HEK293T (cell line): ENCODE measurements at regions not wholly inside any gene's neighbourhood (a gene's known extent, or its start where the extent isn't known, plus 50 kb on each side); places are given as distances from the start of the nearest gene placed in this dataset.

Experiments
- CTCF ChIA-PET: fragments of 350-600 bp; formaldehyde crosslinking; extraction: SDS; loops from one replicate; lab custom pipeline; 2021; ENCODE audit warnings: antibody characterized with exemption, inconsistent platforms; lab: Yijun Ruan, JAX
- POLR2A ChIA-PET: fragments of 350-600 bp; formaldehyde crosslinking; extraction: SDS; loops from one replicate; lab custom pipeline; 2020; ENCODE audit warnings: antibody characterized with exemption, inconsistent platforms; lab: Yijun Ruan, JAX
- DNase-seq: peaks from one replicate; pipeline ENCODE4 v3.0.0; 2012; ENCODE audit warnings: mixed read lengths; ENCODE audit errors: extremely low spot score
- ARNT ChIP-seq: fragments of 450-650 bp; IDR thresholded peaks from 2 replicates; pipeline ENCODE4 v1.6.1; 2017; ENCODE audit warnings: mild to moderate bottlenecking
- BHLHE40 ChIP-seq: fragments of 450-650 bp; IDR thresholded peaks from 2 replicates; pipeline ENCODE4 v1.6.1; 2016; ENCODE audit warnings: mild to moderate bottlenecking, moderate library complexity, borderline replicate concordance
- CTBP1 ChIP-seq: fragments of 450-650 bp; IDR thresholded peaks from 2 replicates; pipeline ENCODE4 v1.6.1; 2016; ENCODE audit warnings: borderline replicate concordance
- ELF4 ChIP-seq: fragments of 450-650 bp; IDR thresholded peaks from 2 replicates; pipeline ENCODE4 v1.6.1; 2017; ENCODE audit warnings: antibody characterized with exemption
- FOXA1 ChIP-seq: fragments of 450-650 bp; IDR thresholded peaks from 2 replicates; pipeline ENCODE4 v1.6.1; 2016; ENCODE audit warnings: mild to moderate bottlenecking
- FOXK2 ChIP-seq: fragments of 450-650 bp; IDR thresholded peaks from 2 replicates; pipeline ENCODE4 v1.6.1; 2016; ENCODE audit warnings: mild to moderate bottlenecking
- FOXM1 ChIP-seq: fragments of 450-650 bp; IDR thresholded peaks from 2 replicates; pipeline ENCODE4 v1.6.1; 2017; ENCODE audit warnings: mild to moderate bottlenecking, borderline replicate concordance
- HDGF ChIP-seq: fragments of 450-650 bp; IDR thresholded peaks from 2 replicates; pipeline ENCODE4 v1.6.1; 2017; ENCODE audit warnings: antibody characterized with exemption, borderline replicate concordance
- L3MBTL2 ChIP-seq: fragments of 450-650 bp; conservative IDR thresholded peaks from 2 replicates; pipeline ENCODE4 v1.6.1; 2016; ENCODE audit warnings: mild to moderate bottlenecking
- LEF1 ChIP-seq: fragments of 450-650 bp; IDR thresholded peaks from 2 replicates; pipeline ENCODE4 v1.6.1; 2017; ENCODE audit warnings: mild to moderate bottlenecking, borderline replicate concordance
- NFRKB ChIP-seq: fragments of 450-650 bp; IDR thresholded peaks from 2 replicates; pipeline ENCODE4 v1.6.1; 2016; ENCODE audit warnings: mild to moderate bottlenecking, moderate library complexity
- SP1 ChIP-seq: fragments of 450-650 bp; IDR thresholded peaks from 2 replicates; pipeline ENCODE4 v1.6.1; 2017
- SUZ12 ChIP-seq: fragments of 450-650 bp; IDR thresholded peaks from 2 replicates; pipeline ENCODE4 v1.6.1; 2016; ENCODE audit warnings: mild to moderate bottlenecking
- TARDBP ChIP-seq: fragments of 450-650 bp; IDR thresholded peaks from 2 replicates; pipeline ENCODE4 v1.6.1; 2016
- ZNF384 ChIP-seq: fragments of 450-650 bp; IDR thresholded peaks from 2 replicates; pipeline ENCODE4 v1.6.1; 2016
- TF ChIP-seq, protein P1 (sequence below): fragments of 450-650 bp; IDR thresholded peaks from 2 replicates; pipeline ENCODE4 v1.6.1; 2016

DNA sequence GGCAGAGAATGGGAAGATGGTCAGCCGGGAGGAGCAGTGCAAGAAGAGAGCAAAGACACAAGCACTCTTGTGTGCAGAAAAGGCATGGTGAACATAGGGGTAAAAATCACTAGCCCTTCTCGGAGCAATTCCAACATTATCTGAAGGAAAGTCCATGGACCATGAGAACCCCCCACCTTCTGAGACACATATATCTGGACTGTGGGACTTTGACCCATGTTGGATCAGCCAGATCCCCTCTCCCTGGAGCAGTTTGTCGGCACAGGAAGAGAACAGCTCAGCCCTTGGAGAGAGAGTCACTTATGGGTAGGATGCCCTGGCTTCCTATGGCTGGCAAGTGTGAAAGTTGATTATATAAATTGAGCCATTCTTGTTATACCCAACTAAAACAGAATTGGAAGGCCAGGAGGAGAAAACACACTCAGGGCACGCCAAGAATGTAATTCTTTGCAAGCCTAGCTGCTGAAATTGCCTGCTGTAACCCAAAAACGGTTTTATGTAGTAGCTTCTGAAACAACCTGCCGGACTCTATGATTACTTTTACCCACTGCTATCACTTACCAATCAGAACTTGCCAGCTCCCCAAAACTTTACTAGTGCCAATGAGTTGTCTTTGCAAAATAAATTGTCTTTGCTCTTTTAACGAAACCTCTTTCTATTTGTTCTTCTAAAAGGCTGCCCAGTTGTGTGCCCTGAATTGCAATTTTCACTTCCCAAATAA, 62.8 kb upstream of the ZNF599 start:
- TF ChIP-seq, protein P1, sequence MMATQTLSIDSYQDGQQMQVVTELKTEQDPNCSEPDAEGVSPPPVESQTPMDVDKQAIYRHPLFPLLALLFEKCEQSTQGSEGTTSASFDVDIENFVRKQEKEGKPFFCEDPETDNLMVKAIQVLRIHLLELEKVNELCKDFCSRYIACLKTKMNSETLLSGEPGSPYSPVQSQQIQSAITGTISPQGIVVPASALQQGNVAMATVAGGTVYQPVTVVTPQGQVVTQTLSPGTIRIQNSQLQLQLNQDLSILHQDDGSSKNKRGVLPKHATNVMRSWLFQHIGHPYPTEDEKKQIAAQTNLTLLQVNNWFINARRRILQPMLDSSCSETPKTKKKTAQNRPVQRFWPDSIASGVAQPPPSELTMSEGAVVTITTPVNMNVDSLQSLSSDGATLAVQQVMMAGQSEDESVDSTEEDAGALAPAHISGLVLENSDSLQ, result no peak
- POLR2A ChIA-PET, result no interaction called here
- DNase-seq, result no peak
- CTCF ChIA-PET, result no interaction called here

DNA sequence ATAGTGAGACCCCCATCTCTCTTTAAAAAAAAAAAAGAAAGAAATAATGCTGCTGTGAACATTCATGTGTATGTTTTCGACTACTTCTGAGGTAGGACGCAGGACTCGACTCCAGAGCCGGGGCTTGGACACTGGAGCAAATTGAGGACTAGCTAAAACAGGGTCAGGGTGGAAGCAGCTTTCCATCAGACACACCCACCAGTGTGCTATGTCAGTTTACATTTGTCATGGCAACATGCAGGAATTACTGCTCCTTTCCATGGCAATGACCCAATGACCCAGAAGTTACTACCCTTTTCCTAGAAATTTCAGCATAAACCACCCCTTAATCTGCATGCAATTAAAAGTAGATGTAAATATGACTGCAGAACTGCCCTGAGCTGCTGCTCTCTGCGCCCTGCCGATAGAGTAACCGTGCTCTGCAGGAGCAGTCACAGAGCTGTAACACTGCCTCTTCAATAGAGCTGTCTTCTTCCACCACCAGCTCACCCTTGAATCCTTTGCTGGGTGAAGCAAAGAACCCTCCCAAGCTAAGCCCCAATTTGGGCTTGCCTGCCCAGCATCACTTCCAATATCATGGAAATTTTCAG, 61.6 kb upstream of the ZNF599 start:
- no peak for TF ChIP-seq BHLHE40
- no peak for TF ChIP-seq FOXK2
- no peak for TF ChIP-seq HDGF
- no peak for TF ChIP-seq NFRKB
- no peak for TF ChIP-seq SUZ12
- CTCF ChIA-PET, result no interaction called here
- no peak for DNase-seq
- POLR2A ChIA-PET, result no interaction called here

DNA sequence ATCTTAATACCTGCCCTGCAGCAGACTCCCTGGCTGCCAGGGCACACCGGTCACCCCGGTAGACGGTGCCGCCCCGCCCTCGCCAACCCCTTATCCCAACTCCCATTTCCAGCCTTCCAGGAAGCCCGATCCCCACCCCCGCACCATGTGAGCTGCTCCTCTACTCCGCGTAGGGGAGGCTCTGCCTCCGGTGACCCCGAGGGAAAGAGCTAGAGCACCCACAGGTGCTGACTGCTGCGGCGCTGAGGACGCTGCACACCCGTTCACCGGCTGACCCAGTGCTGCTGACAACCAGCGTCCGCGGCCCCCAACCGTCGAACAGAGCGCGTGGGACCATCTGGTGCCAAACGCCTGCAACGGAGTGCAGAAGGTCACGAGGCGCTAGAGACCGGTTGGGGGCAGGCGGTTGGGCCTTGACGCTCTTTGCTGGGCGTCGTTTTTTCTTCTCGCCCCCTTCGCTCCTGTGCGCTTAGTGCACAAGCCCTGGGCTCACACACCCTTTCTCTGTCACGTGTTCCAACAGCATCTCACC, 59.6 kb upstream of the ZNF599 start:
- ChIA-PET CTCF (no interaction called here), POLR2A (no interaction called here)
- DNase-seq, result no peak
- TF ChIP-seq ARNT, result no peak
- no peak for TF ChIP-seq L3MBTL2
- no peak for TF ChIP-seq CTBP1
- no peak for TF ChIP-seq TARDBP
- TF ChIP-seq SUZ12, result no peak
- no peak for TF ChIP-seq NFRKB
- no peak for TF ChIP-seq ZNF384
- TF ChIP-seq FOXA1, result no peak
- TF ChIP-seq ELF4, result no peak
- TF ChIP-seq FOXM1, result no peak
- TF ChIP-seq, protein P1, result no peak
- TF ChIP-seq BHLHE40, result no peak
- TF ChIP-seq FOXK2, result no peak
- no peak for TF ChIP-seq LEF1
- TF ChIP-seq SP1, result no peak
- TF ChIP-seq HDGF, result no peak

DNA sequence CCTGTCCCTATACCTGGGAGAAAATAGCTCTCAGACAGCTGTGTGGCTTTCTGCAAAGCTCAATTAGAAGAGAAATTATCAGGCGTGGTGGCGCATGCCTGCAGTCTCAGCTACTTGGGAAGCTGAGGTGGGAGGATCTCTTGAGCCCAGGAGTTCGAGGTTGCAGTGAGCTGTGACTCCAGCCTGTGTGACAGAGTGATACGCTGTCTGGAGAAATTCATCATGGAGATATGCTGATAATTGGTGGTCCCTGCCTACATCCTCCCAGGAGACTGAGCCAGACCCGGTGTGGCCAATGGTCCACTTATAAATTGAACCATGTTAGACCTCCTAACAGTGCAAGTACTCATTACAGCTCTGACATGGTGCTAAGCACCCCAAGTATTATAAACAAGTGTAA, 58.7 kb upstream of the ZNF599 start:
- TF ChIP-seq SP1 (no peak), ARNT (no peak), FOXK2 (no peak), FOXA1 (no peak), ZNF384 (no peak), CTBP1 (no peak), NFRKB (no peak), BHLHE40 (no peak), SUZ12 (no peak), TARDBP (no peak), FOXM1 (no peak), ELF4 (no peak), L3MBTL2 (no peak)
- TF ChIP-seq, protein P1, result no peak
- CTCF ChIA-PET, result no interaction called here
- DNase-seq, result no peak
- POLR2A ChIA-PET, result no interaction called here

DNA sequence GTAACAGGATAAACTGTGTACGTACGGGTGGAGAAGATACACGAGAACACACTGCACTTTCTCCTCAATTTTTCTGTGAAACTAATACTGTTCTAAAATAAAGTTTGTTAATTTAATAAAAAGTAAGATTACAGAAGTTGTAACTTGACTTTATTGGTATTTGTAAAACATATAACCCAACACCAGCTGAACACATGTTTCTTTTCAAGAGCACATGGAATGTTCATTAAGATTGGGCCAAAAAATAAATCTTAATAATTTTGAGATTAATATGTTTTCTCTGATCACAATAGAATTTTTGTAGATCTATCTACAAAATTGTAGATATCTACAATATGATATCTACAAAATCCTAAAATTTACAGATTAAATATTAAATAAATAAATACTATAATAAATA, 55.1 kb upstream of the ZNF599 start:
- DNase-seq, result no peak

DNA sequence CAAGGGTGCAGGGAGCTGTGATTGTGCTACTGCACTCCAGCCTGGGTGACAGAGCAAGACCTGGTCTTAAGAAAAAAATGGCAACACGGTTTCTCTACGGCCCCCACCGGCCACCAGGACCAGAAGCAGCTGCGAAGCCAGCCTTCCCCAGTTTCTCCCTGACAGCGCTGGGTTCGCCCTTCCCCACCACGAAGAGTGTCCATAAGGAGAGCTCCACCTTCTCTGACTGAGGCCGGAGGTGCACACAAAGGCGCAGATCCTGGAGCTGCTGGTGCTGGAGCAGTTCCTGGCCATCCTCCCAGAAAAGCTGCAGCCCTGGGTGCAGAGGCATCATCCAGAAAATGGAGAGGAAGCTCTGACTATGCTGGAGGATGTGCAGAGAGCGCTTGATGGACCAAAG, 52.2 kb upstream of the ZNF599 start:
- POLR2A ChIA-PET, result no interaction called here
- DNase-seq, result no peak
- CTCF ChIA-PET, result no interaction called here
- TF ChIP-seq FOXK2, result no peak
- TF ChIP-seq SP1, result no peak

More for the DNA sequence above, 55.1 kb upstream of the ZNF599 start:
- CTCF ChIA-PET, result no interaction called here
- TF ChIP-seq ELF4 (no peak), ZNF384 (no peak), FOXM1 (no peak), LEF1 (no peak), TARDBP (no peak)
- TF ChIP-seq, protein P1, result no peak
- POLR2A ChIA-PET, result no interaction called here
